Stimulated activated effector memory CD8-positive, alpha-beta T cell treated with anti-CD3 and anti-CD28 coated beads, Interleukin-12 subunit alpha, Interleukin-12 subunit beta, amount 100 ng/mL, for 72 hours (primary cell): ENCODE measurements at regions not wholly inside any gene's neighbourhood (a gene's known extent, or its start where the extent isn't known, plus 50 kb on each side); places are given as distances from the start of the nearest gene placed in this dataset.
"Not testable (repeated sequence)": the region's sequence is repeated elsewhere in the genome, so short reads cannot be mapped to it uniquely, and the experiment has no call there.

ENCODE experiments used
- ATAC-seq: fragments of 150-1000 bp; cut with Tn5 transposase; 2 replicates; pipeline ENCODE4 v1.10.0; 2021
- DNase-seq, 2 donors: peaks; one replicate each; pipeline ENCODE4 v3.0.0; 2021 to 2022; ENCODE audit warnings: low spot score in 2 of 2
- H3K27ac Mint-ChIP-seq: one replicate; pipeline ENCODE4 v1.8.0; 2022; ENCODE audit warnings: mild to moderate bottlenecking, mixed read lengths
- H3K36me3 Mint-ChIP-seq: one replicate; pipeline ENCODE4 v1.8.0; 2022; ENCODE audit warnings: mild to moderate bottlenecking, mixed read lengths
- H3K4me1 Mint-ChIP-seq: one replicate; pipeline ENCODE4 v1.8.0; 2022; ENCODE audit warnings: mixed read lengths
- H3K4me3 Mint-ChIP-seq: one replicate; pipeline ENCODE4 v1.8.0; 2022; ENCODE audit warnings: mild to moderate bottlenecking, mixed read lengths
- H3K9me3 Mint-ChIP-seq: one replicate; pipeline ENCODE4 v1.8.0; 2022; ENCODE audit warnings: mixed read lengths

GRCh38 chrX:928606-929005 is 283.8 kb downstream of the CRLF2 start:
- no peaks in the 10 kb centered on the region for H3K4me1 Mint-ChIP-seq
- no peaks in the 10 kb centered on the region for H3K9me3 Mint-ChIP-seq
- DNase-seq (peak in 1 of 2 donors; percentile 12), ATAC-seq (no peak)
- no peak overlapping the region for H3K27ac Mint-ChIP-seq
- no peaks in the 10 kb centered on the region for H3K36me3 Mint-ChIP-seq
- H3K4me3 Mint-ChIP-seq = no peak overlapping the region

DNA sequence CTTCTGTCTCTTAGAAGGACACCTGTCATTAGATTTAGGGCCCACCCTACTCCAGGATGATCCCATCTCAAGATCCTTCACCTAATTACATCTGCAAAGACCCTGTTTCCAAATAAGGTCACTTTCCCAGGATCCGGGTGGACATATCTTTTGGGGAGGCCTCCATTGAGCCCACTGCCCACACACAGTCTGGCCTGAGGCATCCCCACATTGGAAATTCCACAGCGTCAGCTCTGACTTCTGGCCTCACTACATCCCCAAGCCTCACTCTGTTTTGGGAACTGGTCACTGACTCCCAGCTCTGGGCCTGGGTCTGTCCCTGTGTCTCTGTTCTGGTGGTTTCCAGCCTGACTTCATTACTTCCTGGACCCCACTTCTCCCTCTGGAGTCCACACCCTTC is 285.5 kb downstream of the CRLF2 start:
- Mint-ChIP-seq H3K4me1 (no peaks in the 10 kb centered on the region), H3K27ac (no peak overlapping the region), H3K4me3 (no peak overlapping the region), H3K36me3 (no peaks in the 10 kb centered on the region), H3K9me3 (no peaks in the 10 kb centered on the region)
- DNase-seq (peak in 1 of 2 donors; percentile 45), ATAC-seq (no peak)

DNA sequence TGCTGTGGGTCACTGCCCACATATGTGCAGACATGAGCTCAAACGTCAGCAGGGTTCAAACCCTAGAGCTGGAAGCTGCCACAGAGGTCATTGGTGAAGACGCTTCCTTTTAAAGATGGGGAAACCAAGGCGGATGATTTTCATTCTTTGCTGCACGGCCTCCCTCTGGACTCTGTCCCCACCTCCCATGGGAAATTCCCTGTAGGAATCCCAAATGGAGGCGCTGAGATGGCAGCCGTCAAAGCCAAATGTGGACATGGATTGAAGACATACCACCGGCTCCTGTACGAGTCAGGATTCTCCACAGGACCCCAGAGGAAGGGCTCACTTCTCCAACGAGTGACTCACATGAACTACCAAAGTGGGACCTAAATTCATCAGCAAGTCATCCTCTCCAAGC is 286.4 kb downstream of the CRLF2 start:
- no peaks in the 10 kb centered on the region for H3K4me1 Mint-ChIP-seq
- no peak overlapping the region for H3K27ac Mint-ChIP-seq
- no peak overlapping the region for H3K4me3 Mint-ChIP-seq
- H3K36me3 Mint-ChIP-seq = no peaks in the 10 kb centered on the region
- ATAC-seq (no peak), DNase-seq (no peak)
- no peaks in the 10 kb centered on the region for H3K9me3 Mint-ChIP-seq

- Mint-ChIP-seq H3K4me1 (no peaks in the 10 kb centered on the region), H3K36me3 (no peaks in the 10 kb centered on the region), H3K9me3 (no peaks in the 10 kb centered on the region), H3K4me3 (no peak overlapping the region), H3K27ac (no peak overlapping the region)
- DNase-seq = peak in 1 of 2 donors; percentile 42
- no peak for ATAC-seq
Observed at GRCh38 chrX:925652-926061, 286.8 kb downstream of the CRLF2 start.

- DNase-seq = no peak
- H3K4me1 Mint-ChIP-seq = no peaks in the 10 kb centered on the region
- no peaks in the 10 kb centered on the region for H3K36me3 Mint-ChIP-seq
- no peak overlapping the region for H3K27ac Mint-ChIP-seq
- no peak for ATAC-seq
- H3K4me3 Mint-ChIP-seq = no peak overlapping the region
- no peaks in the 10 kb centered on the region for H3K9me3 Mint-ChIP-seq
Observed at GRCh38 chrX:925094-925493, 287.4 kb downstream of the CRLF2 start.

DNA sequence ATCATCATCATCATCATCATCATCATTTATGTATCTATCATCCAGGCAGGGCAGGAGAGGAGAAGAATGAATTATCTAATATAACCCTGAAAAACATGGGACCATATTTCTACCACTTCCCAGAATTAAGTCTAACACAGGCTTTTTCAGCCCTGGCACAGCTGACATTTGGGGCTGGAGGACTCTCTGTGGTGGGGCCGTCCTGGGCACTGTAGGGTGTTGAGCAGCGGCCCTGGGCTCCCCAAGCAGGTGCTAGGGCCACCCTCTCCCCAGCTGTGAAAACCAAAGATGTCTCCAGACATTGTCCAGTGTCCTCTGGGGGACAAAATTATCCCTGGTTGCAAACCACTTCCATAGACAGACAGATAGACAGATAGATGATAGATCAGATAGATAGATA is 288.4 kb downstream of the CRLF2 start:
- Mint-ChIP-seq H3K4me1 (no peaks in the 10 kb centered on the region), H3K27ac (no peak overlapping the region), H3K36me3 (no peaks in the 10 kb centered on the region), H3K4me3 (no peak overlapping the region), H3K9me3 (peaks cover 3% of the 10 kb centered on the region)
- DNase-seq (peak in 1 of 2 donors; percentile 26), ATAC-seq (no peak)

DNA sequence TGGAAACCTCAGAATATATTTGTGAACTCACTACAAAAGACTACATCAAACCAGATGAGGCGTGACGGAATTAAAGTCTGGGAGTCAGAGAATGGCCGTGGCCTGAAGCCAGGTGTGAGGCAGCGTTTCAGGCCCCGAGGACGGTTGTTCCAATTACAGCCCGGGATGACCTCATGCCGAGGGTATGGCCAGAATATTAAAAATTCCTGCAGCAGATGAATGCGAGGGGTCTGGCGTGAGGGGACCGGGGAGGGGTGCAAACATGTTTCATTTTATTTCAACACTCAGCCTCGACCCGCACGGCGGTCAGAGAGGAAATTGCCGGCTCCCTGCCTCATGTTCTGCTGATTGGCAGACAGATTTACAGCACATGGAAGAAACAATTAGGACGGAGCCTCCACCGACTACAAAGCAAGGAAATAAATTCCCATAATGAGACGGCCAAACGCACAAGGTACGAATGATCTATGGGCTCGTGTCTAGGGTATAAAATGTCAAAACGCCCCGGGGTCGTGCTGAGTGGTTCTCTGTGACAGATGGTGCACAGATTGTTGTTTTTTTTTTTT is 289.7 kb downstream of the SHOX start:
- Mint-ChIP-seq H3K27ac (no peak overlapping the region), H3K9me3 (peaks cover 3% of the 10 kb centered on the region), H3K4me3 (no peak overlapping the region), H3K36me3 (no peaks in the 10 kb centered on the region), H3K4me1 (no peaks in the 10 kb centered on the region)
- ATAC-seq (no peak), DNase-seq (peak in 1 of 2 donors; percentile 40)

DNA sequence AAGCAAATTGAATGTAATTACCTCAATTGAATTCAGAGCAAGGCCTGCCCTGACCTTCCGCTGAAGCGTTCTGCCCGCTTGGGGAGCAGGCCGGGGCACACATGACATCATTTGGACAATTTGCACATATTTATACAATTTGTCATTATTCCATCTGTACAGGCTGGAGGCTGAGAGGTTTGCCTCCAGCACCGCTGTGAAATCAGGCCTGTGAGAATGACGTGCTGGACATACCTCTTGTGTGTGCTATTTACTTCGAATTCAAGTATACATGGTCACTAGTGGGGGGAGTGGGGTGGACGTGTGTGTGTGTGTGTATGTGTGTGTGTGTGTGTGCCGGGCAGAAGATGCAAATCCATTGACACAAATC is 285.6 kb downstream of the SHOX start:
- peak; percentile 13 for ATAC-seq

DNA sequence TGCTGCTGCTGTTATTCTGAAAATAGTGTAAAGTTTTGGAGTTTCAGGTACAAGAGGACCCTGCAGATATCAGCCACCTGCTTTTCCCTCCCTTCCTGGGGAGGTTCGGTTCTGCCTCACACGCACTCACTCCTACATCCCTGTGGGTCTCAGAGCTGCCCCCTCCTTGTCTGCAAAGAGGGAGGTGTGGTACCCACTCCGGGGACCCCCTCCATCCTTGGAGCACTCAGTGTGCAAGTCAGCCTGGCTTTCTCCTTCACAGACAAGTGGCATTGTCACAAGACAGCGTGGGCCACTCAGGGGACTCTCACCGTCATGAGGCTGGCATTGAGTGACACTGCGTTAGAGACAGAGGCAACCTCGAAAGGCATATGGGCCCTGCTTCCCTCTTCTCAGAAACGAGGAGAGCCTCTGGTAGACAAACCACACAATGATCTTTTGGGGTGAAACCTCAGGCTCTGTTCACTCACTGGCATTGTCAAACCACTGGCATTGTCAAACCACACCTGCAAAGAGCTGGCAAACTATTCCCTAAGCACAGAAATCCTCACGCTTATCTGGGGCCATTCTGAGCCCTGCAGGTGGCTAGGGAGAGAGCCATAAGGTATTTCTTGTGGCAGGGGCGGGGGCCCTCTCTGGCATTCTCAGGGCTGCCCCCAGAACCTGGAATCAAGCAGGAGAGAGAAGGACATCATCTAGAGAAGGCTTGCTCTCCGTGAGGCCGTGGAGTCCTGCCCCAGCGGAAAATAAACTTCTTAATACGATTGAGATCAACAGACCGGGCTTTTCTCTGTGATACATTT is 285.0 kb downstream of the SHOX start:
- ATAC-seq (peak; percentile 86), DNase-seq (peak in 1 of 2 donors; percentile 59)
- no peak overlapping the region for H3K27ac Mint-ChIP-seq
- H3K36me3 Mint-ChIP-seq = peaks cover 6% of the 10 kb centered on the region
- no peak overlapping the region for H3K4me3 Mint-ChIP-seq
- peaks cover 6% of the 10 kb centered on the region for H3K9me3 Mint-ChIP-seq
- H3K4me1 Mint-ChIP-seq = no peaks in the 10 kb centered on the region

More for the DNA sequence above, 285.6 kb downstream of the SHOX start:
- no peak for DNase-seq
- peaks cover 6% of the 10 kb centered on the region for H3K9me3 Mint-ChIP-seq
- no peak overlapping the region for H3K27ac Mint-ChIP-seq
- no peak overlapping the region for H3K4me3 Mint-ChIP-seq
- H3K4me1 Mint-ChIP-seq = no peaks in the 10 kb centered on the region
- H3K36me3 Mint-ChIP-seq = peaks cover 6% of the 10 kb centered on the region

GRCh38 chrX:914206-914605 is 283.6 kb downstream of the SHOX start:
- ATAC-seq (no peak), DNase-seq (no peak)
- Mint-ChIP-seq H3K36me3 (peaks cover 6% of the 10 kb centered on the region), H3K27ac (no peak overlapping the region), H3K4me3 (no peak overlapping the region), H3K9me3 (peaks cover 7% of the 10 kb centered on the region), H3K4me1 (no peaks in the 10 kb centered on the region)

DNA sequence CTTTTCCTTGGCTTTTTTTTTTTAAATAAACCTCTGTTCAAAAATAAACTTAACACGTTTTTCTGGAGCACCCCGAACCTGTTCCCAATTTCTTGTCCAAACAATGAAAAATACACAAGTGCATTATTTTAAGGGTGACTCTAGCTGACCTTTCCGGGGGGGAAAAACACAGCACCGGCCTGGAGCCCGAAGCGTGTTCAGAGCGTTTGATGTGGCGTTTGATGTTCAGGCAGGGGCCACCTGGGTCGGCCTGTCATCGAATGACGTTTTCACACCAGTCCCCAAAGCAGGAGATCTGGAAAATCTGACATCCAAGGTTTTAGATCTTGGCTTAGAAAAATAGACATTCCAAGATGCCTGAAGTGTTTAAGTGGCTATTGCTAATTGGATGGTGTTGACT is 282.1 kb downstream of the SHOX start:
- peaks cover 9% of the 10 kb centered on the region for H3K9me3 Mint-ChIP-seq
- no peak overlapping the region for H3K4me3 Mint-ChIP-seq
- no peaks in the 10 kb centered on the region for H3K4me1 Mint-ChIP-seq
- DNase-seq (peak in 1 of 2 donors; percentile 47), ATAC-seq (no peak)
- H3K36me3 Mint-ChIP-seq = peaks cover 6% of the 10 kb centered on the region
- H3K27ac Mint-ChIP-seq = no peak overlapping the region

- DNase-seq = peak in 1 of 2 donors; percentile 4
- H3K4me3 Mint-ChIP-seq, H3K4me1 Mint-ChIP-seq, H3K27ac Mint-ChIP-seq, H3K36me3 Mint-ChIP-seq, ATAC-seq: not testable (repeated sequence)
- peaks cover 15% of the 10 kb centered on the region for H3K9me3 Mint-ChIP-seq
Observed at GRCh38 chrX:909068-909467, 278.5 kb downstream of the SHOX start.

DNA sequence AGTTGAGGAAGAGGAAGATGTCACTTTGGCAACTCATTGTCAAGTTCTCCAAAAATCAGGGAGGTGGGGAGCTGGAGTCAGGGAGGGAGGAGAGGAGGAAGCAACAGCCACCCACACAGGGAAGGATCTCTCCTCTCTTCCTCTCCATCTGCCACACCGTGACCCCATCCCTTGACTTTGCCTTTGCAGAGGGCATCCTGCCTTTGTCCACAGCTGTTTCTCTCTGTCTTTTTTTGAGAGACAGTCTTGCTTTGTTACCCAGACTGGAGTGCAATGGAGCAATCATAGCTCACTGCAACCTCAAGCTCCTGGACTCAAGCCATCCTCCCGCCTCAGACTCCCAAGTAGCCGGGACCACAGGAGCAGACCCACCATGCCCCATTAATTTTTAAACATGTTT is 276.0 kb downstream of the SHOX start:
- H3K27ac Mint-ChIP-seq = no peak overlapping the region
- H3K36me3 Mint-ChIP-seq = no peaks in the 10 kb centered on the region
- H3K9me3 Mint-ChIP-seq = peaks cover 12% of the 10 kb centered on the region
- DNase-seq = peak in 1 of 2 donors; percentile 36
- H3K4me3 Mint-ChIP-seq = no peak overlapping the region
- H3K4me1 Mint-ChIP-seq = no peaks in the 10 kb centered on the region
- no peak for ATAC-seq

DNA sequence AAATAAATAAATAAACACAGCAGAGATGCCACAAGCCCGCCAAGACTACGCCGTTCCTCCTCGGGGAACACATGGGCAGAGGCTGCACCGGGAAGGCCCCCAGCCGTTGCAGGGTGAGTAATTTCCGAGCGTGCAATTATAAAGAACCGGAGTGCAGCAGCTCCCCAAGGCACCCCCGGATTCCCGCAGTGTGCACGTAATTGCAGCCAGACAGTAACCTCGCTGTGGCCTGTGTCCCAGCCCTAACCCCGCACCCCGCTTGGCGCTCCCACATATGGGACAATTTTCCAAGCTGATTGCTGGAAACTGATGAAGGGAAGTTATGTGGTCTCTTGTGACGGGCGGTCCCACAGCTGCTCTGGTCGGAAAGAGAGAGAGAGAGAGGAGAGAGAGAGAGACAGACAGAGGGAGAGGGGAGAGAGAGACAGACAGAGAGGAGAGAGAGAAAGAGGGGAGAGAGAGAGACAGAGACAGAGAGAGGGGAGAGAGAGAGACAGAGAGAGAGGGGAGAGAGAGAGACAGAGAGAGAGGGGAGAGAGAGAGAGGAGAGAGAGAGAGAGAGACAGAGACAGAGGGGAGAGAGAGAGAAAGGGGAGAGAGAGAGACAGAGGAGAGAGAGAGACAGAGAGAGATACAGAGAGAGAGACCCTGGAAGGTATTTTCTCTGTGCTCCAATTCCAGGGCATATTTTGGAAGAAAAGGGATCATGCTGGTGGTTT is 275.4 kb downstream of the SHOX start:
- H3K4me1 Mint-ChIP-seq = no peaks in the 10 kb centered on the region
- H3K4me3 Mint-ChIP-seq = no peak overlapping the region
- H3K9me3 Mint-ChIP-seq = peaks cover 12% of the 10 kb centered on the region
- DNase-seq (peak in 1 of 2 donors; percentile 26), ATAC-seq (no peak)
- H3K36me3 Mint-ChIP-seq = no peaks in the 10 kb centered on the region
- no peak overlapping the region for H3K27ac Mint-ChIP-seq

DNA sequence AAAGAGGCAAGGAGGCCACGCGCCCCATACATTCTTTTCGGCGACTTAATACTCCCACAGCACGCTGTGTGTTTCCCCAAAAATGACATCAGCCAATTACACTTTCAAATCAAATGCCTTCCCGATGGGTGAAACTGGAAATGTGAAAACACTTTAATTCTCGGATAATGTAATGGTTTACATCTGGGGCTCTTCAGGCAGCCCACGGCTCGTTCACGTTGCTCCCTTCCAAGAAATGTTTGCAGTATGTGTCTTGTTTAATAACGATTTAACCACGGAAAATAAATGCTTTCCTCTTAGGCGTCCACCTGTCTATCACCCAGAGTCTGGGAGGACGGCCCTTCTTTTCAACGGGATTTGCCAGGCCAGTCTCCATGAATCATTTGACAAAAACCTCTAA is 272.5 kb downstream of the SHOX start:
- Mint-ChIP-seq H3K36me3 (no peaks in the 10 kb centered on the region), H3K27ac (no peak overlapping the region), H3K4me1 (no peaks in the 10 kb centered on the region), H3K9me3 (peaks cover 15% of the 10 kb centered on the region), H3K4me3 (no peak overlapping the region)
- DNase-seq = peak in 1 of 2 donors; percentile 41
- no peak for ATAC-seq

DNA sequence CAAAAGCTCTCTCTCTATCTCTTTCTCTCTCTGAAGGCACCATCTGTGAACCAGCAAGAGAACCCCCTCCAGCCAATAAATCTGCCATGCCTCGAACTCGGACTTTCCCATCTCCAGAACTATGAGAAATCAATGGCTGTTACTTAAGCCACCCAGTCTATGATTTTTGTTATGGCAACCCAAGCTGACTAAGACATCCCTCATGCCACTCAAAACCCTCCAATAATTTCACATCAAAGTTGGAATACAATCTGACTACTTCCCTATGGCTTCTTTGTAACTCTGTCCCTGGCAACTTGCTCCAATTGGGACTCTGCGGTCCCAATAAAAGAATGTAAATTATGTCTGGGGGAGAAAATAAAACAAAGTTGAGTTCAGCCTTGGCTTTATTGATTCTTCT is 265.7 kb downstream of the SHOX start:
- no peak overlapping the region for H3K4me3 Mint-ChIP-seq
- no peaks in the 10 kb centered on the region for H3K36me3 Mint-ChIP-seq
- ATAC-seq (no peak), DNase-seq (no peak)
- H3K27ac Mint-ChIP-seq = no peak overlapping the region
- H3K4me1 Mint-ChIP-seq = no peaks in the 10 kb centered on the region
- H3K9me3 Mint-ChIP-seq = peaks cover 34% of the 10 kb centered on the region
